Hepatocyte (in vitro differentiated cells): ENCODE measurements at regions not wholly inside any gene's neighbourhood (a gene's known extent, or its start where the extent isn't known, plus 50 kb on each side); places are given as distances from the start of the nearest gene placed in this dataset.

Source experiments
- CTCF ChIP-seq: fragments of 200-600 bp; sonication (generic); IDR thresholded peaks from 2 replicates; pipeline ENCODE4 v1.5.1; 2016; ENCODE audit warnings: antibody characterized with exemption, mild to moderate bottlenecking; ENCODE audit not compliant: poor library complexity
- EZH2 ChIP-seq: fragments of 200-600 bp; sonication (generic); IDR thresholded peaks from 2 replicates; pipeline ENCODE4 v1.6.1; 2016; ENCODE audit warnings: antibody characterized with exemption, mild to moderate bottlenecking, borderline replicate concordance

GRCh38 chr1:177820213-177820612 lies 149.6 kb downstream of the SEC16B start:
- TF ChIP-seq CTCF = no peak
- TF ChIP-seq EZH2 = no peak
